HUES64 (cell line): ENCODE measurements at regions not wholly inside any gene's neighbourhood (a gene's known extent, or its start where the extent isn't known, plus 50 kb on each side); places are given as distances from the start of the nearest gene placed in this dataset.
A peak's percentile ranks its signal among the peaks of the same experiment; 100 is the strongest.

Source experiments
- H3K27ac ChIP-seq: 2 replicates; pipeline ENCODE4 v1.7.0; 2013; ENCODE audit warnings: low read depth, low read length, inconsistent platforms
- H3K27me3 ChIP-seq: 2 replicates; pipeline ENCODE4 v1.6.1; 2013; ENCODE audit warnings: mild to moderate bottlenecking, low read length; ENCODE audit not compliant: insufficient read depth
- H3K36me3 ChIP-seq: 2 replicates; pipeline ENCODE4 v1.6.1; 2013; ENCODE audit warnings: mild to moderate bottlenecking, low read length; ENCODE audit not compliant: insufficient read depth
- H3K4me1 ChIP-seq: 2 replicates; pipeline ENCODE4 v1.6.1; 2013; ENCODE audit warnings: mild to moderate bottlenecking, low read length, moderate library complexity; ENCODE audit not compliant: insufficient read depth
- H3K4me3 ChIP-seq: 2 replicates; pipeline ENCODE4 v1.5.1; 2013; ENCODE audit warnings: mild to moderate bottlenecking, low read length, moderate library complexity
- H3K9ac ChIP-seq: 2 replicates; pipeline ENCODE4 v1.6.1; 2013; ENCODE audit warnings: mild to moderate bottlenecking, low read depth, low read length
- H3K9me3 ChIP-seq: 2 replicates; pipeline ENCODE4 v1.6.1; 2013; ENCODE audit warnings: low read depth, low read length; ENCODE audit not compliant: insufficient read depth
- WGBS: fragments of 150-250, 120-280 bp; methylation state at CpG from one replicate; pipeline ENCODE4 v1.1.7; 2013; ENCODE audit warnings: missing lambda C conversion rate; 5-methylcytosine and 5-hydroxymethylcytosine counted together

GRCh38 chr1:98260839-98261238 is 340.0 kb upstream of the DPYD start:
- Histone ChIP-seq H3K9me3 (no peaks in the 10 kb centered on the region), H3K4me3 (no peak overlapping the region), H3K9ac (no peak overlapping the region), H3K27ac (no peak overlapping the region), H3K27me3 (no peaks in the 10 kb centered on the region), H3K4me1 (no peaks in the 10 kb centered on the region), H3K36me3 (no peaks in the 10 kb centered on the region)
- WGBS: 88% methylated on average over 6 of the region's 6 CpGs

- WGBS: no CpG with 5 or more reads among the region's 1 CpG
- Histone ChIP-seq H3K27me3 (no peaks in the 10 kb centered on the region), H3K27ac (no peak overlapping the region), H3K36me3 (no peaks in the 10 kb centered on the region), H3K9ac (no peak overlapping the region), H3K9me3 (no peaks in the 10 kb centered on the region), H3K4me1 (no peaks in the 10 kb centered on the region), H3K4me3 (no peak overlapping the region)
These were observed 339.6 kb upstream of the DPYD start for GRCh38 chr1:98260412-98260811.

GRCh38 chr1:98256700-98257099 is 335.9 kb upstream of the DPYD start:
- no peaks in the 10 kb centered on the region for H3K36me3 ChIP-seq
- H3K9me3 ChIP-seq: no peaks in the 10 kb centered on the region
- H3K27me3 ChIP-seq: no peaks in the 10 kb centered on the region
- H3K9ac ChIP-seq: no peak overlapping the region
- no peak overlapping the region for H3K27ac ChIP-seq
- H3K4me1 ChIP-seq: peaks cover 11% of the 10 kb centered on the region; the same call in 1 of the 2 replicates
- no peak overlapping the region for H3K4me3 ChIP-seq
- WGBS: 100% methylated on average over 1 of the region's 2 CpGs

- Histone ChIP-seq H3K27ac (no peak overlapping the region), H3K9ac (no peak overlapping the region), H3K4me1 (peaks cover 11% of the 10 kb centered on the region; the same call in 1 of the 2 replicates), H3K4me3 (no peak overlapping the region), H3K36me3 (no peaks in the 10 kb centered on the region), H3K27me3 (no peaks in the 10 kb centered on the region), H3K9me3 (0 out of 2 replicates have a peak, but pooled peaks cover 3% of the 10 kb centered on the region)
- WGBS: 92% methylated on average over 3 of the region's 3 CpGs
These were observed 332.3 kb upstream of the DPYD start for GRCh38 chr1:98253145-98253544.

GRCh38 chr1:98251497-98251896 is 330.7 kb upstream of the DPYD start:
- H3K4me3 ChIP-seq: no peak overlapping the region
- H3K4me1 ChIP-seq: peaks cover 11% of the 10 kb centered on the region; the same call in 1 of the 2 replicates
- H3K9me3 ChIP-seq: 0 out of 2 replicates have a peak, but pooled peaks cover 3% of the 10 kb centered on the region
- no peak overlapping the region for H3K9ac ChIP-seq
- no peaks in the 10 kb centered on the region for H3K27me3 ChIP-seq
- no peak overlapping the region for H3K27ac ChIP-seq
- no peaks in the 10 kb centered on the region for H3K36me3 ChIP-seq
- WGBS: 96% methylated on average over 2 of the region's 2 CpGs

- H3K9ac ChIP-seq: no peak overlapping the region
- no peaks in the 10 kb centered on the region for H3K27me3 ChIP-seq
- peaks cover 4% of the 10 kb centered on the region; the same call in 1 of the 2 replicates for H3K9me3 ChIP-seq
- H3K36me3 ChIP-seq: no peaks in the 10 kb centered on the region
- no peak overlapping the region for H3K27ac ChIP-seq
- no peak overlapping the region for H3K4me3 ChIP-seq
- H3K4me1 ChIP-seq: no peaks in the 10 kb centered on the region
- 78% methylated on average over 2 of the region's 3 CpGs for WGBS
These were observed 311.8 kb upstream of the DPYD start for GRCh38 chr1:98232678-98233077.

GRCh38 chr1:98222706-98223105 is 301.9 kb upstream of the DPYD start:
- Histone ChIP-seq H3K4me1 (no peaks in the 10 kb centered on the region), H3K4me3 (no peak overlapping the region), H3K36me3 (no peaks in the 10 kb centered on the region), H3K27me3 (no peaks in the 10 kb centered on the region), H3K9ac (no peak overlapping the region), H3K9me3 (no peaks in the 10 kb centered on the region), H3K27ac (no peak overlapping the region)
- WGBS: 100% methylated on average over 1 of the region's 1 CpG

- no peak overlapping the region for H3K27ac ChIP-seq
- no peak overlapping the region for H3K9ac ChIP-seq
- H3K4me1 ChIP-seq: no peaks in the 10 kb centered on the region
- no peak overlapping the region for H3K4me3 ChIP-seq
- 94% methylated on average over 3 of the region's 3 CpGs for WGBS
- H3K36me3 ChIP-seq: no peaks in the 10 kb centered on the region
- H3K27me3 ChIP-seq: no peaks in the 10 kb centered on the region
- no peaks in the 10 kb centered on the region for H3K9me3 ChIP-seq
These were observed 301.1 kb upstream of the DPYD start for GRCh38 chr1:98221923-98222322.

- Histone ChIP-seq H3K9me3 (no peaks in the 10 kb centered on the region), H3K27ac (no peak overlapping the region), H3K4me1 (no peaks in the 10 kb centered on the region), H3K36me3 (no peaks in the 10 kb centered on the region), H3K4me3 (no peak overlapping the region), H3K9ac (no peak overlapping the region), H3K27me3 (no peaks in the 10 kb centered on the region)
- 85% methylated on average over 1 of the region's 2 CpGs for WGBS
These were observed 296.8 kb upstream of the DPYD start for GRCh38 chr1:98217601-98218000.

GRCh38 chr1:98216304-98216703 is 295.5 kb upstream of the DPYD start:
- 93% methylated on average over 5 of the region's 5 CpGs for WGBS
- H3K4me3 ChIP-seq: no peak overlapping the region

GRCh38 chr1:98211271-98211845 is 290.5 kb upstream of the DPYD start:
- no peak overlapping the region for H3K9ac ChIP-seq
- H3K4me3 ChIP-seq: no peak overlapping the region; the same call in 1 of the 2 replicates
- peaks cover 25% of the 10 kb centered on the region; the same call in 1 of the 2 replicates for H3K4me1 ChIP-seq
- peaks cover 9% of the 10 kb centered on the region for H3K27me3 ChIP-seq
- H3K36me3 ChIP-seq: no peaks in the 10 kb centered on the region
- no peak overlapping the region for H3K27ac ChIP-seq
- WGBS: 98% methylated on average over 2 of the region's 2 CpGs
- no peaks in the 10 kb centered on the region for H3K9me3 ChIP-seq

More at GRCh38 chr1:98216304-98216703, 295.5 kb upstream of the DPYD start:
- no peak overlapping the region for H3K9ac ChIP-seq
- H3K27ac ChIP-seq: no peak overlapping the region
- no peaks in the 10 kb centered on the region for H3K27me3 ChIP-seq
- H3K9me3 ChIP-seq: no peaks in the 10 kb centered on the region
- H3K36me3 ChIP-seq: no peaks in the 10 kb centered on the region
- H3K4me1 ChIP-seq: no peaks in the 10 kb centered on the region

GRCh38 chr1:98210563-98210962 is 289.7 kb upstream of the DPYD start:
- H3K9ac ChIP-seq: peak overlapping the region; percentile 49; the same call in 1 of the 2 replicates
- no peaks in the 10 kb centered on the region for H3K9me3 ChIP-seq
- H3K4me1 ChIP-seq: peaks cover 31% of the 10 kb centered on the region
- H3K27ac ChIP-seq: peak overlapping the region; percentile 4; the same call in 1 of the 2 replicates
- H3K36me3 ChIP-seq: no peaks in the 10 kb centered on the region
- WGBS: 97% methylated on average over 3 of the region's 3 CpGs
- peaks cover 14% of the 10 kb centered on the region for H3K27me3 ChIP-seq
- no peak overlapping the region for H3K4me3 ChIP-seq
